Endodermal cell (in vitro differentiated cells): ENCODE measurements at regions not wholly inside any gene's neighbourhood (a gene's known extent, or its start where the extent isn't known, plus 50 kb on each side); places are given as distances from the start of the nearest gene placed in this dataset.

Source experiments
- DNase-seq: peaks from one replicate; pipeline ENCODE4 v3.0.0-alpha.2; 2017
- H3K27ac ChIP-seq: 2 replicates; pipeline ENCODE4 v1.5.1; 2013; ENCODE audit warnings: mild to moderate bottlenecking, low read depth, low read length, moderate library complexity
- H3K27me3 ChIP-seq: 2 replicates; pipeline ENCODE4 v1.6.1; 2013; ENCODE audit warnings: mild to moderate bottlenecking, low read length, moderate library complexity; ENCODE audit not compliant: insufficient read depth, control insufficient read depth, poor library complexity, severe bottlenecking
- H3K36me3 ChIP-seq: 2 replicates; pipeline ENCODE4 v1.7.0; 2013; ENCODE audit warnings: mild to moderate bottlenecking, low read length, moderate library complexity; ENCODE audit not compliant: control insufficient read depth, insufficient read depth
- H3K4me1 ChIP-seq: one replicate; pipeline ENCODE4 v1.7.0; 2013; ENCODE audit warnings: low read length; ENCODE audit not compliant: control insufficient read depth, insufficient read depth
- H3K4me3 ChIP-seq: 2 replicates; pipeline ENCODE4 v1.5.1; 2013; ENCODE audit warnings: mild to moderate bottlenecking, low read length, moderate library complexity
- H3K9ac ChIP-seq: 2 replicates; pipeline ENCODE4 v1.6.1; 2013; ENCODE audit warnings: mild to moderate bottlenecking, low read length, moderate library complexity; ENCODE audit not compliant: poor library complexity, severe bottlenecking; ENCODE audit errors: extremely low read depth
- H3K9me3 ChIP-seq: 2 replicates; pipeline ENCODE4 v1.6.1; 2013; ENCODE audit warnings: mild to moderate bottlenecking, low read length, moderate library complexity; ENCODE audit not compliant: control insufficient read depth
- H3K27ac Mint-ChIP-seq: 2 replicates; pipeline ENCODE4 v1.8.0; 2020; ENCODE audit warnings: mixed read lengths
- H3K27me3 Mint-ChIP-seq: 2 replicates; pipeline ENCODE4 v1.8.0; 2021; ENCODE audit warnings: mild to moderate bottlenecking, mixed read lengths; ENCODE audit not compliant: insufficient read depth
- H3K36me3 Mint-ChIP-seq: 2 replicates; pipeline ENCODE4 v1.8.0; 2020; ENCODE audit warnings: low read depth, mixed read lengths
- H3K4me1 Mint-ChIP-seq: 2 replicates; pipeline ENCODE4 v1.8.0; 2020; ENCODE audit warnings: mixed read lengths
- H3K4me3 Mint-ChIP-seq: 2 replicates; pipeline ENCODE4 v1.8.0; 2020; ENCODE audit warnings: mild to moderate bottlenecking, moderate library complexity, mixed read lengths
- H3K9me3 Mint-ChIP-seq: 2 replicates; pipeline ENCODE4 v1.8.0; 2020; ENCODE audit warnings: mild to moderate bottlenecking, mixed read lengths
- CTCF ChIP-seq: fragments of 200-600 bp; sonication (generic); conservative IDR thresholded peaks from 2 replicates; pipeline ENCODE4 v1.5.0; 2021; ENCODE audit warnings: antibody characterized with exemption, mild to moderate bottlenecking
- WGBS, 2 experiments: methylation state at CpG; one replicate each; pipeline versions ENCODE4 v1.1.5 to v1.1.7; 2013; ENCODE audit warnings: missing lambda C conversion rate in 2 of 2, mixed read lengths in 1 of 2; ENCODE audit not compliant: insufficient coverage in 1 of 2, insufficient read length in 1 of 2; 5-methylcytosine and 5-hydroxymethylcytosine counted together

- Mint-ChIP-seq H3K9me3 (no peaks in the 10 kb centered on the region), H3K4me3 (no peak overlapping the region), H3K36me3 (no peaks in the 10 kb centered on the region), H3K27me3 (peaks cover 2% of the 10 kb centered on the region), H3K4me1 (peaks cover 41% of the 10 kb centered on the region), H3K27ac (no peak overlapping the region)
- no peaks in the 10 kb centered on the region for H3K9me3 ChIP-seq
- H3K4me3 ChIP-seq: no peak overlapping the region
- peaks cover 16% of the 10 kb centered on the region for H3K4me1 ChIP-seq
- H3K36me3 ChIP-seq: no peaks in the 10 kb centered on the region
- WGBS, 2 experiments: 60 to 85% methylated on average over 3 to 11 of the region's 11 CpGs
- no peaks in the 10 kb centered on the region for H3K27me3 ChIP-seq
- TF ChIP-seq CTCF: no peak
- peak overlapping the region; percentile 94 for H3K27ac ChIP-seq
- DNase-seq: peak; percentile 43
- H3K9ac ChIP-seq: no peak overlapping the region
Observed at GRCh38 chr2:207257251-207258250, 91.8 kb upstream of the KLF7 start.

- Mint-ChIP-seq H3K36me3 (no peaks in the 10 kb centered on the region), H3K9me3 (no peaks in the 10 kb centered on the region), H3K27me3 (peaks cover 2% of the 10 kb centered on the region), H3K4me1 (peaks cover 41% of the 10 kb centered on the region), H3K4me3 (no peak overlapping the region), H3K27ac (no peak overlapping the region)
- Histone ChIP-seq H3K4me1 (peaks cover 16% of the 10 kb centered on the region), H3K27me3 (no peaks in the 10 kb centered on the region), H3K9ac (no peak overlapping the region), H3K27ac (peak overlapping the region; percentile 67), H3K36me3 (no peaks in the 10 kb centered on the region), H3K4me3 (no peak overlapping the region), H3K9me3 (no peaks in the 10 kb centered on the region)
- TF ChIP-seq CTCF: no peak
- DNase-seq: peak; percentile 51
- WGBS, 2 experiments: 88 to 89% methylated on average over 4 to 6 of the region's 6 CpGs
Observed at GRCh38 chr2:207258263-207258991, 92.7 kb upstream of the KLF7 start.

GRCh38 chr2:207260021-207260420, 94.3 kb upstream of the KLF7 start:
- Histone ChIP-seq H3K9ac (no peak overlapping the region), H3K27ac (no peak overlapping the region), H3K4me1 (peaks cover 12% of the 10 kb centered on the region), H3K9me3 (no peaks in the 10 kb centered on the region), H3K27me3 (no peaks in the 10 kb centered on the region), H3K36me3 (no peaks in the 10 kb centered on the region), H3K4me3 (no peak overlapping the region)
- 88 to 100% methylated on average over 1 to 2 of the region's 2 CpGs for WGBS, 2 experiments
- TF ChIP-seq CTCF: no peak
- Mint-ChIP-seq H3K9me3 (no peaks in the 10 kb centered on the region), H3K27me3 (peaks cover 2% of the 10 kb centered on the region), H3K4me1 (peaks cover 40% of the 10 kb centered on the region), H3K27ac (no peak overlapping the region), H3K4me3 (no peak overlapping the region), H3K36me3 (no peaks in the 10 kb centered on the region)
- DNase-seq: no peak
